TTC549 (cell line): ENCODE measurements at regions not wholly inside any gene's neighbourhood (a gene's known extent, or its start where the extent isn't known, plus 50 kb on each side); places are given as distances from the start of the nearest gene placed in this dataset.
"Not testable (repeated sequence)": the region's sequence is repeated elsewhere in the genome, so short reads cannot be mapped to it uniquely, and the experiment has no call there.

ENCODE experiments used
- FAIRE-seq: peaks from 2 replicates; lab custom pipeline; 2012; peaks lifted over from hg19 to GRCh38; lab: Jason Lieb, UNC

- peak; percentile 86 for FAIRE-seq
These were observed 269.5 kb upstream of the FOXF1 start for GRCh38 chr16:86240716-86241363.

GRCh38 chr16:86241681-86242080, 268.6 kb upstream of the FOXF1 start:
- no peak for FAIRE-seq

GRCh38 chr16:86242244-86243122, 267.8 kb upstream of the FOXF1 start:
- FAIRE-seq, result no peak

GRCh38 chr16:86243123-86243473, 267.2 kb upstream of the FOXF1 start:
- FAIRE-seq, result no peak

GRCh38 chr16:86243571-86244154, 266.7 kb upstream of the FOXF1 start:
- FAIRE-seq, result no peak

GRCh38 chr16:86244158-86244557, 266.2 kb upstream of the FOXF1 start:
- no peak for FAIRE-seq

- no peak for FAIRE-seq
These were observed 265.4 kb upstream of the FOXF1 start for GRCh38 chr16:86244936-86245335.

- no peak for FAIRE-seq
These were observed 265.0 kb upstream of the FOXF1 start for GRCh38 chr16:86245351-86245750.

- FAIRE-seq, result no peak
These were observed 264.4 kb upstream of the FOXF1 start for GRCh38 chr16:86245895-86246294.

GRCh38 chr16:86248310-86248905, 261.9 kb upstream of the FOXF1 start:
- no peak for FAIRE-seq

GRCh38 chr16:86249631-86250030, 260.7 kb upstream of the FOXF1 start:
- FAIRE-seq, result no peak

- FAIRE-seq, result peak; percentile 76
These were observed 258.6 kb upstream of the FOXF1 start for GRCh38 chr16:86251682-86252081.

GRCh38 chr16:86252596-86252995, 257.7 kb upstream of the FOXF1 start:
- no peak for FAIRE-seq

- FAIRE-seq, result no peak
These were observed 254.4 kb upstream of the FOXF1 start for GRCh38 chr16:86255966-86256365.

GRCh38 chr16:86256995-86257394, 253.3 kb upstream of the FOXF1 start:
- FAIRE-seq, result no peak

- FAIRE-seq, result no peak
These were observed 252.8 kb upstream of the FOXF1 start for GRCh38 chr16:86257546-86257945.

- FAIRE-seq, result no peak
These were observed 251.6 kb upstream of the FOXF1 start for GRCh38 chr16:86258713-86259112.

- no peak for FAIRE-seq
These were observed 250.8 kb upstream of the FOXF1 start for GRCh38 chr16:86259499-86259898.

- FAIRE-seq, result no peak
These were observed 248.9 kb upstream of the FOXF1 start for GRCh38 chr16:86261379-86261778.

GRCh38 chr16:86267657-86268056, 242.7 kb upstream of the FOXF1 start:
- not testable (repeated sequence) for FAIRE-seq

GRCh38 chr16:86270696-86271095, 239.6 kb upstream of the FOXF1 start:
- FAIRE-seq, result no peak

GRCh38 chr16:86272744-86273143, 237.6 kb upstream of the FOXF1 start:
- no peak for FAIRE-seq

GRCh38 chr16:86277221-86277620, 233.1 kb upstream of the FOXF1 start:
- FAIRE-seq, result no peak
